GM21825 (cell line): ENCODE measurements at regions not wholly inside any gene's neighbourhood (a gene's known extent, or its start where the extent isn't known, plus 50 kb on each side); places are given as distances from the start of the nearest gene placed in this dataset.

Source experiments
- ATAC-seq: cut with Tn5 transposase; IDR thresholded peaks from one replicate; pipeline ENCODE4 v1.9.1; 2021; ENCODE audit warnings: mild to moderate bottlenecking, moderate library complexity; ENCODE audit not compliant: unreplicated experiment

DNA sequence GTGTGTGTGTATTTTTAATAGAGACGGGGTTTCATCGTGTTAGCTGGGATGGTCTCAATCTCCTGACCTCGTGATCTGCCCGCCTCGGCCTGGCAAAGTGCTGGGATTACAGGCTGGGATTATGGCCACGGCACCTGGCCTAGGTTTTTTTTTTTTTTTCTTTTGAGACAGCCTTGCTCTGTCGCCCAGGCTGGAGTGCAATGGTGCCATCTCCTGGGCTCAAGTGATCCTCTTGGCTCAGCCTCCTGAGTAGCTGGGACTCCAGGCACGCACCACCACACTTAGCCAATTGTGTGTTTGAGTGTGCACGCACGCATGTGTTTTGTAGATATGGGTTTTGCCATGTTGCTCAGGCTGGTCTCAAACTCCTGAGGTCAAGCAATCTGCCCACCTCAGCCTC, 629.8 kb downstream of the ETV1 start:
- no peak for ATAC-seq

DNA sequence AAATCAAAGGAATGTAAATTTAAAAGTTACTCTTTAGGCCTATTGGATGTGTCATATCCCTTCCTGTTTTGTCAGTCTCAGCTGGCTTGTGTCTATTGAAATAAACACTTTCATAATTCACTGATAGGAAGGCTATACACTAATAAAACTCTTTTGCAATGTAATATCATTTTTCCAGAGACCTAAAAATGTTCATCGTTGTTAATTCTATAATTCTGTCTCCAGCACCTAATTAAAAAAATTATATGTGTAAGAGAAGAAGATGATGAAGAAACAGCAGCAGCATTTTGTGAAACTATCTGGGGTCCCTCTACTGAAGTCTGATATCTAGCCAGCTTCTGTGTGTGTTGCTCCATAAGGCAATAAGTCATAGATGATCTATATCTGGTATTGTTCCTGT, 602.7 kb downstream of the ETV1 start:
- ATAC-seq, result no peak

DNA sequence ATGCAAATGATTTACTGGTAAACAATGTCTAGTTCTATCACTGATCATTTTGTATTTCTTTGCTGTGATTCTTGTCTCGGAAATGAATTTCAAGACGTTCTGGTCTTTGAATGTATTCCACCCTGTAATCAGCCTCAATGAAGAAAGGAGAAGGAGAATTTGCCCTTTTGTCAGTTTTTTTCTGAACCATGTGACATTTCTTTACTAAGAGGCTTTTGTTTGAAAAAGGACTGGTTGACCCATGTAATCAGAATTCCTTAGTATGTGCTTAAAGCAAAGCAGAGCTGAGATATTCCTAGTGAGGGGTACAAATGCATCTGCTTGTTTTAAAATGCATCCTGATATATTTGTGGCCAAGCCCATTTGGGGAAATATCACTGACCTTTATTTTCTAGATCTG, 581.6 kb downstream of the ETV1 start:
- ATAC-seq, result no peak

- no peak for ATAC-seq
Measured at GRCh38 chr7:13411151-13411550, 578.3 kb downstream of the ETV1 start.

GRCh38 chr7:13411636-13412035, 577.8 kb downstream of the ETV1 start:
- ATAC-seq, result no peak

GRCh38 chr7:13414181-13414580, 575.3 kb downstream of the ETV1 start:
- no peak for ATAC-seq

DNA sequence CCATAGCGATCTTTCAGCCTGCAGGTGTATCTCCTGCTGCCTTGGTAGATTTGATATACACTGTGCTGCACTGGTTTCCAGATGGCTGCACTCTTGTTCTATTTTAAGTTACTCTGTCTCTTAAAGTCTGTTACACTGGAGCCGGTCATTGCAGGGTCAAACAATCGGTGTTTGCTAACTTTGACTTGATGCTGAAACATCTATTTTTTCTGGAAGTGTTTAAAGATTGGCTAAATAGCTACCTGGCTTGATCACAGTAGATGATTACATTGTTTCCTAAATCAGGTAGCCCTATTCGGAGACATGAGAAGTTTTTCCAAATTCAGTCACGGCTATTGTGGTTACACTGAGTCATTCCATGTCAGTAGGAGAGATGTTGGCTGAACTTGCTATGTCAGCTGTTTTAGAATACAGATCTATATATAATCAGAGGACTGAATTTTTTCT, 574.8 kb downstream of the ETV1 start:
- ATAC-seq, result no peak

GRCh38 chr7:13416071-13416470, 573.4 kb downstream of the ETV1 start:
- ATAC-seq, result no peak

GRCh38 chr7:13416544-13416943, 572.9 kb downstream of the ETV1 start:
- no peak for ATAC-seq

- ATAC-seq, result no peak
Measured at GRCh38 chr7:13420726-13421125, 568.7 kb downstream of the ETV1 start.

GRCh38 chr7:13421776-13422175, 567.7 kb downstream of the ETV1 start:
- no peak for ATAC-seq

DNA sequence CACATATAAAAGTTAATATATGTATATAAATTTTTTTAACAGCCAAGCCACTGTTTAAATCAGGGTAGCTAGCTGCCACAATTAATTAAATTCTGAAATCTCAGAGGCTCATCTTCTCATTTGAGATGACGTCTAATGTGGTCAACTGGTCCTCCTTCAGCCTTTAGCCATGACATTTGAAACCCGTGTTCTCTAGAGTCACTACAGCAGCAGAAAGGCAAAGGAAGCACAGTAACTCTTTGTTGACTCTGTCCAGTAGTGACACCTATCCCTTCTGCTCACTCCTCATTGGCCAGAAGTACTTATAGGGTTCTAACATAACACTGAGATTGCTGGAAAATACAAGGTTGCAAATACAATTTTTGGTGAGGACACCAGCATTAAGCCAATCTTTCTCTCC, 555.5 kb downstream of the ETV1 start:
- ATAC-seq, result no peak

- ATAC-seq, result no peak
Measured at GRCh38 chr7:13442226-13442625, 547.2 kb downstream of the ETV1 start.

GRCh38 chr7:13447637-13448036, 541.8 kb downstream of the ETV1 start:
- no peak for ATAC-seq

DNA sequence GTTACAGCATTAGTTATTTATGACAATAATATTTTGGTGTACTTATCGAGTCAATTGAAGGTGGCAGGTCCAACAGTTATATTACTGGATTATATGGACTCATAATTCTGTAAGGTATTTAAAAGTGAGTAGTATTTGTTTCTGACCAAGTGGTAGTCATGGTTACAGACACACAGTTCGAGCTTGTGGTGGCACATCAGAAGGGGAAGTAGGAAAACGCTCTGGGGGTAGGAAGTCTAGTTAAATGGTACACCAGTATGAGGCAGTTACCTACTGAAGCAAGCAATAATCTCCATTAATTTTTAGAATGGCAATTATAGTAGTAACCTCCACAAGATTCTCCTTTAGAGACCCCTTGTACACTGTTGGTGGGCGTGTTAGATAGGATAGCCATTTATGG, 541.2 kb downstream of the ETV1 start:
- no peak for ATAC-seq

DNA sequence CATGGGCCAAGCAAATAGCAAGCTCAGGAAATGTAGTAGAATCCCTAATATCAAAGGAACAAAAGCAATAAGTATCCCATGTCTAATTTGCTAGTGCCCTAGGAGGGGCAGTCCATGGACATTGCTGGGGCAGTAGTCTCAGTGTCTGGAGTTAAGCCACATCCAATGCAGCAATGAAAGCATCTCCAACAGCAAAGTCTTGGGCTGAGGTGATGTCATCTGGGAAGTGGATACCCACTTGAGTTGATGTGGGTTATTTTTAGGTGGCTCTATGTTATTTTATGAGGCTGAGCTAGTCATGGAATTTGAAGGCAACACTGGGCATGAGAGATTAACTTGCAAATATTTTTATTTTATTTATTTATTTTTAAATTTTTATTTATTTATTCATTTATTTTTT, 540.0 kb downstream of the ETV1 start:
- ATAC-seq, result no peak

DNA sequence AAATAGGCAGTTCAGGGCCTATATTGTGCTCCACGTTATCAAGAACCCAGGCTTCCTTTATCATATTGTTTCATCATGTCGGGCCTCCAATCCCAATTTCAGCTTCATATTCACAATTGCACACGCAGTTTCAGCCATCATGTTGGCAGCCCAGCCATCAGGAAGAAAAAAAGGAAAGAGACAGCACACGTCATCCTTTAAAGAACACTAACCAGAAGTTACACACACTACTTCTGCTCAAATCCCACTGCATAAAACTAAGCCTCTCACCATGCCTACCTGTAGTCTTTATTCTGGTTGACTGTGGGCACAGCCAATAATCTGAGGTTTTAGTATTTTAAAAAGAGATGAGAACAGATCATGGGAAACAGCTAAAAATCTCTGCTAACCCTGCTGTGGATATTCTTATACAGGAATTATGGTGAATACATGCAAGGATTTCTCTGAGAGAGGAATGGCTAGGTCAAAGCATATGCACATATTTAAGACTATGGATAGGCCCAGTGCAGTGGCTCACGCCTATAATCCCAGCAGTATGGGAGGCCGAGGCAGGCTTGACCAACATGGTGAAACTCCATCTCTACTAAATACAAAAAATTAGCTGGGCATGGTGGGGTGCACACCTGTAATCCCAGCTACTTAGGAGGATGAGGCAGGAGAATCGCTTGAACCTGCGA, 534.4 kb downstream of the ETV1 start:
- ATAC-seq, result no peak

DNA sequence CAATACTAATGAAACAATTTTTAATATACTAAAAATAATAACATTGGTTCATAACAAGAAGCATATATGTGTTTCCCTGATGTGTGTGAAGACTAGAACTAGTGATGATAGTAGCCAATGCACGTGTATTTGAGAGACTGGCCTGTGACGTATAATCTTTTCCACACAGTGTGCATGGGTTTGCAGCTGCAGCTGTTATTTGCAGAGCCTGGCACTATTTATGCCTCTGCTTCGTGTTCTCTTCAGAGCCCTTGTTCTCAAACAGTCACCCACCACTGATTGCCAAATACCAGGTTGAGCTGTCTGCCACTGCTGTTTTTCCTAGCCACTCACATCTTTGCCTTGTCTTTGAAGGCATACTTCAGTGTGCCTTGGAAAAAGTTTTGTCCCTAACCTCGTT, 531.7 kb downstream of the ETV1 start:
- ATAC-seq, result no peak

- ATAC-seq, result no peak
Measured at GRCh38 chr7:13466874-13467547, 522.5 kb downstream of the ETV1 start.

GRCh38 chr7:13476881-13477444, 512.5 kb downstream of the ETV1 start:
- ATAC-seq, result no peak

DNA sequence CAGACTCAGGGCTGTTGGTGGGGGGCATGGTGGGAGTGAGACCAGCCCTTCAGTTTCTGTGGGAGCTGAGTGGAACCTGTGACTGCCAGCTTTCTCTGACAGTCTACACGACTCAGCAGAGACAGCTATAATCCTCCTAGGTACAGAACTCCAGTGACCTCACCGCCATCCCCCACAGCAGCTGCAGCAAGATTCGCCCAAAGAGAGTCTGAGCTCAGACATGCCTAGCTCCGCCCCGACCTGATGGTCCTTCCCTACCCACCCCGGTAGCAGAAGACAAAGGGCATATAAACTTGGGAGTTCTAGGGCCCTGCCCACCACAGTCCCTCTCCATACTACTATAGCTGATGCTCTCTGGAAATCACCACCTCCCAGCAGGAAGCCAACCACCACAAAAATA, 500.1 kb downstream of the ETV1 start:
- ATAC-seq, result no peak

- no peak for ATAC-seq
Measured at GRCh38 chr7:13496976-13497375, 492.5 kb downstream of the ETV1 start.
